GM10266 (cell line): ENCODE measurements at regions not wholly inside any gene's neighbourhood (a gene's known extent, or its start where the extent isn't known, plus 50 kb on each side); places are given as distances from the start of the nearest gene placed in this dataset.

Experiments used
- DNase-seq: peaks from one replicate; pipeline ENCODE4 v3.0.0; 2012; ENCODE audit errors: extremely low spot score
- TF ChIP-seq, protein P1 (sequence below): IDR thresholded peaks from 2 replicates; pipeline ENCODE4 v1.5.1; 2012; ENCODE audit warnings: mild to moderate bottlenecking, low read depth; ENCODE audit not compliant: control insufficient read depth, insufficient read depth; ENCODE audit errors: missing control alignments

DNA sequence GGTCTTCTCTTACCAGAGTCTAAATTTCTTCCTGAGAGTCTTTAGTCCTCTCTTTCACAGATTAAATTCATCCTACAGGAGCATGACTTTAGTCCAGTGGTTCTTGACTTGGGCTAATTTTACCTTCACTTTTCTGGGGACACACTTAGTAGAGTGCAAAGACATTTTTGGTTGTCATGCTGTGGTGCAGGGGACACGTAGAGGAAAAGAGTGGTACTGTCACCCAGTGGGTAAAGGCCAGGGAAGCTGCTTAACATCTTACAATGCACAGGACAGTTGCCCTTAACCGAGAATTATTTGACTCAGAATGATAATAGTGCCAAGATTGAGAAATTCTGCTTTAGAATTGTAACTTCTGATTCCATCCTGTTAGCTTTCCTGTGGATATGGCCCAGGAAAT is 772.5 kb upstream of the GRM7 start:
- DNase-seq = no peak
- TF ChIP-seq, protein P1, sequence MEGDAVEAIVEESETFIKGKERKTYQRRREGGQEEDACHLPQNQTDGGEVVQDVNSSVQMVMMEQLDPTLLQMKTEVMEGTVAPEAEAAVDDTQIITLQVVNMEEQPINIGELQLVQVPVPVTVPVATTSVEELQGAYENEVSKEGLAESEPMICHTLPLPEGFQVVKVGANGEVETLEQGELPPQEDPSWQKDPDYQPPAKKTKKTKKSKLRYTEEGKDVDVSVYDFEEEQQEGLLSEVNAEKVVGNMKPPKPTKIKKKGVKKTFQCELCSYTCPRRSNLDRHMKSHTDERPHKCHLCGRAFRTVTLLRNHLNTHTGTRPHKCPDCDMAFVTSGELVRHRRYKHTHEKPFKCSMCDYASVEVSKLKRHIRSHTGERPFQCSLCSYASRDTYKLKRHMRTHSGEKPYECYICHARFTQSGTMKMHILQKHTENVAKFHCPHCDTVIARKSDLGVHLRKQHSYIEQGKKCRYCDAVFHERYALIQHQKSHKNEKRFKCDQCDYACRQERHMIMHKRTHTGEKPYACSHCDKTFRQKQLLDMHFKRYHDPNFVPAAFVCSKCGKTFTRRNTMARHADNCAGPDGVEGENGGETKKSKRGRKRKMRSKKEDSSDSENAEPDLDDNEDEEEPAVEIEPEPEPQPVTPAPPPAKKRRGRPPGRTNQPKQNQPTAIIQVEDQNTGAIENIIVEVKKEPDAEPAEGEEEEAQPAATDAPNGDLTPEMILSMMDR = no peak

DNA sequence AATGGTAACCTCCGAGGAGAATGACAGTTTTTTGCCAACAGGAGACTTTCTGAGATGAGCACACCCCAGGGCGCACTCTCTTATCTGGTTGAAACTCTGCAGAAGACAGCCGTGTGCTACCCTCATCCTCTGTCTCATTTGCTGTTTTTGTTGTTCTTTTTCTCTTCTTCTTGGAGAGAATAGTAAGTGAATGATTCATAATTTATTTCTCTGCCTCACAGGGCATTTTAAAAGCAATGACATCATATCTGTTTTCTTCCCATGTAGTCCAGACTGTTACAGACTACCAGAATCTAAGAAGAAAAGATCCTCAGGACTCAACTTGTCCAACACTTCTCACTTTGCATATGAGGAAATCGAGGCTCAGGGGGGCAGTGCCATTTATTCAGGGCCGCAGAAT is 771.1 kb upstream of the GRM7 start:
- no peak for DNase-seq
- TF ChIP-seq, protein P1 = no peak

DNA sequence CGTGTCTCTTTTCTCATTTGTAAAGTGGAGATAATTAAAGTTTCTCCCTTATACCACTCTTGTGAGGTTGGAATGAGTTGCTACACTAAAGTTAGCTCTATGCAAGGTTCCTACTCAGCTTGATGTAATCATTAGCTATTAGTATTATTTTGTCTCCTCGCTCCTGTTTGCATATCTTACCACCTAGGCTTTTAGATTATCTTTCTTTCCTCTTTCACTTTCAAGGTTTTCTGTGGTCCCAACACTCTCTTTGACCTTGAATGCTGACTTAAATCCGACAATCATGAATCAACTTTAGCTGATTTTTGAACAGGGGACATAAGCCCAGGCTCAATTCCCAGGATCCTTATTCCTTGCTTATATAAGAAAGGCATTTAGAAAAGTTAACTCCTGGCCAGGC is 769.7 kb upstream of the GRM7 start:
- TF ChIP-seq, protein P1 = no peak
- no peak for DNase-seq

DNA sequence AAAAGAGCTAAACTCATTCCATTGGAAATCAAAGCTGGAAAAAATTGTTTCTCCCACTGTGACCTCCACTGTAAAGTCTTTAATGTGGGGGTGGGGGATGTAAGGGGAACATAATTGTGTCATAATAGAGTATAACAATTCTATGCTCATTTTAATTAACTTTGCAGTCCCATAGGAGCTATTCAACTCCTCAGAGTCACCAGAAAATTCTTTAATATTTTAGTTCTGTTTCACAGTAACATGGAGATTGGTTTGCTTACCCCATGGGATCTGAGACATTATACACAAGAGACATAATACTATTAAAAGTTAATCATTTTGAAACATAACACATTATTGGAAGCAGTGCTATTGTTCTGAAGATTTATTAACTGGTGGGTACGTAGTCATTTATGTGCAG is 765.9 kb upstream of the GRM7 start:
- DNase-seq = no peak
- TF ChIP-seq, protein P1 = no peak

- no peak for DNase-seq
- TF ChIP-seq, protein P1 = no peak
These were observed 763.9 kb upstream of the GRM7 start for GRCh38 chr3:6097021-6097420.

DNA sequence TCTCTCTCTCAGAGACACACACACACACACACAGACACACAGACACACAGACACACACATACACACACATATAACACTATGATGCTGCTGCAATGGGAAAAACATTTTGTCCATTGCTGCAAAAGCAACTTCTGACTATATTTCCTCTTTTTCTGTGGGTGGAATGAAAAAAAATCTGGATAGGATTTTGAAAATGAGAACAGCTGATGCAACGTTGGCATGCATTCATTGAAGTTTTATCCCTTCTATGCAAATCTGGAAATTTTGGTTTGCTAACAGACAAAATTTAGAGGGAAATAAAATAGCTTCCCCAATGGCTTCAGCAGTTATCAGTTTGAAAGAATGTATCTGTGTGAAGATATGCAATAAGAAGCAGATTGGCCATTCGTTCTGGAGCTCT is 763.4 kb upstream of the GRM7 start:
- no peak for DNase-seq
- TF ChIP-seq, protein P1 = no peak

DNA sequence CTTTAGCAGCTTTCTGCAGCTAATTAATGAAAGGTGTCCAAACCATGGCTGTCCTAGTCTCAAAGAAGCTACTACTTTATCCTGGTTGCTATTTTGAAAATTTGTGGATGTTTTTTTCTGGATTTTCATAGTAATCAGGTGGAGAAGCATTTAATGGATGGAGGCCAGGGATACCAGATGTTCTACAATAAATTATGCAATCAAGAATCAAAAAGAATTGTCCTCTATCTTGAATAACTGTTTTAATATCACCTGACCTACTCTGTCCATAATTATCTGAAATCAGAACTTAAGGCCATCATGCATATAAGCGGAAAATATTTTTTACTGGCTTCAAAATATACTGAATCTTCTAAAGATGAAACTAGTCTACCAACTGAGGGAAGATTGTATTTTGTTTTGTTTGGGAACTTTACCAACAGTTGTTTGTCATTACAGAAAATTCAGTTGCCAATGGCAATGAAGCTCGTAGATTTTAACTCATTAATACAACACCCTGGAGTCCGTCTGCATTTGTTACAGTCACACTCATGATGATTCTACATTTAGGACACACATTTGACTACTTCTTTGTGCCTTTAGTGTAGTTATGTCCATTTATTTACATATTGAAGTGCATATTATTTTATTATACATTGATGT is 762.3 kb upstream of the GRM7 start:
- no peak for DNase-seq
- TF ChIP-seq, protein P1 = no peak
